GM21717 (cell line): ENCODE measurements at regions not wholly inside any gene's neighbourhood (a gene's known extent, or its start where the extent isn't known, plus 50 kb on each side); places are given as distances from the start of the nearest gene placed in this dataset.

Experiments
- ATAC-seq: cut with Tn5 transposase; IDR thresholded peaks from one replicate; pipeline ENCODE4 v1.9.1; 2021; ENCODE audit warnings: mild to moderate bottlenecking, moderate library complexity; ENCODE audit not compliant: unreplicated experiment

- ATAC-seq = no peak
Observed at GRCh38 chr22:49146511-49146910, 681.2 kb downstream of the BRD1 start.

DNA sequence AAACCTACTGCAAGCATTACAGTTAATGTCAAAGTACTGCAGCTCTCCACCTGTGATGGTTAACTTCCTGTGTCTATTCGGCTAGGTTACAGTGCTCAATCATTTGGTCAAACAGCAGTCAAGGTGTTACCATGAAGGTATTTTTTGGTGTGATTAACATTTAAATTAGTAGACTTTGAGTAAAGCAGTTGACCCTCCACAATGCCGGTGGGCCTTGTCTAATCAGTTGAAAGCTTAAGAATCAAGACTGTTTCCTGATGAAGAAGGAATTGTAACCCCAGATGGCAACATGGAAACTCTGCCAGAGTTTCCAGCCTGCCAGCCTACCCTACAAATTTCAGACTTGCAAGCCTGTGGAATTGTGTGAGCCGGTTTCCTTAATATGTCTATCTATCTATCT lies 683.9 kb downstream of the BRD1 start:
- no peak for ATAC-seq

GRCh38 chr22:49142891-49143290 lies 684.8 kb downstream of the BRD1 start:
- ATAC-seq = no peak

GRCh38 chr22:49142296-49142695 lies 685.4 kb downstream of the BRD1 start:
- no peak for ATAC-seq

DNA sequence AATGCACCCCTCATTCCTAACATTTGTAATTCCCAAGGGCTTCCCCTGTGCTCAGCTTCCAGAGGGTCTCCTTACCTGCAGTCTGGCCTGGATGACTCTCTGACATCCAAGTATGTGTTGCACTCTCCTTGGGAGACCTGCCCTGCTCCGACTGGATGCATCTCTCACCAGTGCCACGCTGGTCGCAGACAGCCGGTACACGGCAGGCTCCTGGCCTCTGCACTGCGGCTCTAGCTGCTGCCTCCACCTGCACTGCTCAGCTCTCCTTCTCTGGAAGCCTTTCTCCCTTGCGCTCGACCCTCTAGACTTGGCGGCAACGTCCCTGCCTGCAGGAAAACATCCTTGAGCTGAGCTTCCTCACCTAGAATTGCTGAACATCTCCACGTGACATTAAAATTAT lies 685.9 kb downstream of the BRD1 start:
- ATAC-seq = no peak

DNA sequence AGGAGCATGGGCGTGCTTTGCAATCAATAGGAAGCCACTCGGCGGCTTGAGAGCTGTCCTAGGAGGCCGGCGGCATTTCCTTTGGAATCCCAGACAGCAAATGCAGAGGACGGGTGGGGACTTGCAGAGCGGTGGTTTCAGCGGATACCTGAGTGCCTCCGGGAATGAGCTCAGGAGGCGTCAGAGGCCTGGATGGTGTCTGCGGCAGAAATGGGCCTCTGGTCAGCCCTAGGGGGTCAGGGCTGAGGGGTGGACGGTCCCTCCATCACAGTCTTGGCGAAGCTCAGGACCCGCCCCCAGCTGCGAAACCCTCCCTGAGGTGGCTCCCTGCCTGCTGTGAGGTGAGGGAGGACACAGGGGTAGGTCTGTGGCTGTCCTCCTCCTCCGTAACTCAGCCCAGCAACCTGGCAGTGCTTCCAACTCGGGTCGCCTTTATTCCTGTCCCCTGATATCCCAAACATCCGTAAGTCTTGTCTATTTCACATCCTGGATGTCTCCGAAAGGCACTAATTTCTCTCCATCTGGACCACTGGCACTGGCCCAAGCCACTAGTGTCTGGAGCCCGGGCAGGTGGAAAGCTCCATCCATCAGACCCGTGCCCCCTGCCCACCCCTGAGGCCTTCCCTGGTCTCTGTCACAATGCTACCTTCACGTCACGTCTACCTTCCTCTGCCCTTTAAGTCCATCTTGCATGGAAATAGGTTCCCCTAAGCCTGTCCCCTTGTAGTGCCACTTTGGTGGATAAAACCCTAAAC lies 686.6 kb downstream of the BRD1 start:
- no peak for ATAC-seq

- no peak for ATAC-seq
Observed at GRCh38 chr22:49139492-49140151, 688.1 kb downstream of the BRD1 start.

DNA sequence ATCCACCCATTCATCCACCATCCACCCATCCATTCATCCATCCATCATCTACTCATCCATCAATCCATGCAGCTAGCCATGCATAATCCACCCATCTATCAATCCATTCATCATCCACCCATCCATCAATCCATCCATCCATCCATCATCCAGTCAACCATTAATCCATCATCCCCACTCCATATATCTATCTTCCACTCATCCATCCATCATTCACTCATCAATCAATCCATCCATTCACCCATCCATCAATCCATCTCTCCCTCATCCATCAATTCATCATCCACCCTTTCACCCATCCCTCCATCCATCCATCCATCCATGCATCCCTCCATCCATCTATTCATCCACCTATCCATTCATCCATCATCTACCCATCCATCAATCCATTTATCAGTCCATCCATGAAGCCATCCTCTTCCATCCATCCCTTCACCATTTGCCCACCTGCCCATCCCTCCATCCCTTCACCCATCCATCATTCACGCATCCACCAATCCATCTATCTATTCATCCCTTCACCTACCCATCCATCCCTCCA lies 689.4 kb downstream of the BRD1 start:
- ATAC-seq = no peak

DNA sequence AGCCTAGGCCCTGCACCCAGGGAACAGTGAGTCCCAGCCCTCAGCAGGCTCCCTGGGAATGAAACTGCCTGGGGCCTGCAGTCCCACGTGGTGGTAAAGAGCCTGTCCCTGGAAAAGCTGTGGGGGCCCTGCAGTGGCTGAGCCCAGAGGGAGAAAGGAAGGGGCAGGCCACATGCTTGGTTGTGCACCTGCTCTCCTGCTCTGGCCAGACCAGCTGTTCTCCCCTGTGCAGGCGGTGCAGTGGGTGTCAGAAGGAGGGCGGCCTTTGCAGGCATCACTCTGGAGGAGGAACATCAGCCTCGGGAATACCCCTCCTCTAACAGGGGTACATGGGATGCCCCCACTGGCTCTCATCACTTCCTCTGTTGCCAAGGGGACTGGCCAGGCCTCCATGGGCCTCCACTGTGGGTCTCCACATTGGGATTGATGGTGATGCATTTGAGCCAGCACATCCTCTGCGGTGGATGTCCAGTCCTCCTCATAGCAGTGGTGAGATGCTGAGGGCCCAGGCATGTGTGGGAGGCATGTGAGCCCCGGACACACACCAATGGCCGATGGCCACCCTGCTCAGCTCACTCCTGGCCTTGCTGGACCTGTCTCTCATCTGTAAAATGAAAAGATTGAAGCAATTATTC lies 690.4 kb downstream of the BRD1 start:
- ATAC-seq = no peak

DNA sequence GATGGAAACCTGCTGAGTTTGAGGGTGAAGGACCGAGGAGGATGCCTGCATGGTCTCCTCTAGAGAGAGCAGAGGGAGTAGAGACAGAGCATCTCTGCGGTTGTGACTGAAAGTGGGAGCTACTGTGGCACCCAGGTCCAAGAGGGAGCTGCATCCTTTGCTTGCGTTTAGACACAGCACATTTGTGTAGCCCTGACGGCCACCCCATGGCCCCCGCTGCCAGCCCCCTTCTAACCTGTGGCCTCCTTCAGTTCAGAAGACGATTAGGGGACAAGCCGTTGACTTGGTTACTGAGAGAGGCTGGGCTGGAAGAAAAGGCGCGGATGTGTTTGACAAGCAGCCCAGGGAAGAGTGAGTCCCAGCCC lies 690.9 kb downstream of the BRD1 start:
- no peak for ATAC-seq

- ATAC-seq = no peak
Observed at GRCh38 chr22:49136041-49136815, 691.4 kb downstream of the BRD1 start.

DNA sequence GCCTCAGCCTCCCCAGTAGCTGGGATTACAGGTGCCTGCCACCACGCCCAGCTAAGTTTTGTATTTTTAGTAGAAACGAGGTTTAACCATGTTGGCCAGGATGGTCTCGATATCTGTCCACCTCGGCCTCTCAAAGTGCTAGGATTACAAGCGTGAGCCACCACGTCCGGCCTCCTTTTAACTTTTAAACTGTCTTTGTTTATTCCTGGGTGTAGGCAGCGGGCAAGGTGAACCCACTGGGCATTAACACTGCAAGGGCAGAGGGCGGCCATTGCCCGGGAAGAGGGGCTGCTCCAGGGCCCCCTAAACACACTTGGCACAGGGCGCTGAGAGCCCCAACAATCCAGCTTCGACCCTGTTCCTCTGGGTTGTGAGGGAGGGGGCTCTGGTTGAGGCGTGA lies 693.6 kb downstream of the BRD1 start:
- no peak for ATAC-seq

GRCh38 chr22:49133541-49133940 lies 694.1 kb downstream of the BRD1 start:
- no peak for ATAC-seq

- ATAC-seq = no peak
Observed at GRCh38 chr22:49132009-49132408, 695.7 kb downstream of the BRD1 start.

DNA sequence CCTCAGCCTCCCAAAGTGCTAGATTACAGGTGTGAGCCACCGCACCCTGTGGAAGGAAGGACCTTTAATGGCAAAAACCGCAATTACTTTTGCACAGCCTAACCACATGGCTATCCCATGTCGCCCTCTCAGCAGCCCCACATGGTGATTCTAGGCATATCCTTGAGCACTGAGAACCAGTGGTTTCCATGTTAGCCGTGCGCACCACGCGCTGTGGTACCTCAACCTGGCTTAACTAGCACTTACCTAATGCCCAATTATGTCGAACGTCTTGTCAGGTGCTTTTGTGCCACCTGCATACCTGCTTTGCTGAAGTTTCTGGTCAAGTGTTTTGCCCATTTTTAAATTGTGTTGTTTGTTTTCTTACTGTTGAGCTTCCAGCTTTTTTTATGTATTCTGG lies 697.9 kb downstream of the BRD1 start:
- no peak for ATAC-seq

GRCh38 chr22:49128874-49129273 lies 698.8 kb downstream of the BRD1 start:
- ATAC-seq = no peak

- ATAC-seq = no peak
Observed at GRCh38 chr22:49124608-49125007, 703.1 kb downstream of the BRD1 start.

GRCh38 chr22:49123621-49124192 lies 704.0 kb downstream of the BRD1 start:
- no peak for ATAC-seq

- ATAC-seq = no peak
Observed at GRCh38 chr22:49119551-49119952, 708.1 kb downstream of the BRD1 start.

GRCh38 chr22:49118065-49118464 lies 709.6 kb downstream of the BRD1 start:
- no peak for ATAC-seq

DNA sequence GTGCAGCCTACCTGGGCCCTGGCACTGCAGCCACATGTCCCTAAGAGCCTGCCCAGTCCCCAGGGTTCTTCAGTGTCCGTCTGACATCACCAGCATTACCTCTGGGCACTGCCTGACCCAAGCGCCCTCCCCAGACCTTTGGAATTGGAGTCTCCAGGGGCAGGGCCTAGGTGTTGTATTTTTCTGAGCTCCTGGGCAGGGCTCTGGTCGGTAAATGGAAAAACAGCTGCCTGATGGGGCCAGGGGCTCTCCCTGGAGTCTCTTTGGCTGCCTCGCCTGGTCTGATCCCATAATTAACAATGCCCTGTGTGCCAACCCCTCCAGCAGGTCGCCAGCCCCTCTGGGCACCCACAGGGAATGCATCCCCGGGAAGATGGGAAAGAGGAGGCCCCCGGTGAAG lies 710.2 kb downstream of the BRD1 start:
- ATAC-seq = no peak
